PC-9 (cell line): ENCODE measurements at regions not wholly inside any gene's neighbourhood (a gene's known extent, or its start where the extent isn't known, plus 50 kb on each side); places are given as distances from the start of the nearest gene placed in this dataset.

ENCODE experiments used
- BruUV-seq: library from RNA; stranded (reverse); fragments of 400-500 nt; replicated peaks from 2 replicates; lab custom pipeline; 2021; lab: Mats Ljungman, UMichigan
- CTCF ChIA-PET: fragments of 300-600 bp; sonication (Branson Sonifier 250); formaldehyde crosslinking; loops from one replicate; lab custom pipeline; 2022; ENCODE audit warnings: antibody characterized with exemption; lab: Charles Lee
- POLR2A ChIA-PET: fragments of 300-600 bp; sonication (Branson Sonifier 250); formaldehyde crosslinking; loops from one replicate; lab custom pipeline; 2022; ENCODE audit warnings: antibody characterized with exemption; ENCODE audit not compliant: unreplicated experiment; lab: Charles Lee
- DNase-seq, 2 experiments: peaks; one replicate each; pipeline versions ENCODE4 v3.0.0 to v3.0.0-alpha.2; 2015 to 2022; ENCODE audit warnings: mixed read lengths in 1 of 2
- H2AFZ ChIP-seq: fragments of 200-600 bp; sonication (generic); 2 replicates; pipeline ENCODE4 v1.8.1; 2017; ENCODE audit warnings: antibody characterized with exemption
- H3F3A ChIP-seq: fragments of 200-600 bp; sonication (generic); 2 replicates; pipeline ENCODE4 v1.8.1; 2017; ENCODE audit warnings: antibody characterized with exemption, mild to moderate bottlenecking, low read depth; ENCODE audit not compliant: insufficient read depth
- H3K27ac ChIP-seq: fragments of 200-600 bp; sonication (generic); 2 replicates; pipeline ENCODE4 v1.6.1; 2016; ENCODE audit warnings: mixed run types
- H3K27me3 ChIP-seq: fragments of 200-600 bp; sonication (generic); 2 replicates; pipeline ENCODE4 v1.6.1; 2016; ENCODE audit warnings: low read depth, mixed run types; ENCODE audit not compliant: insufficient read depth
- H3K36me3 ChIP-seq: fragments of 200-600 bp; sonication (generic); 2 replicates; pipeline ENCODE4 v1.6.1; 2016; ENCODE audit warnings: low read depth, mixed run types
- H3K4me1 ChIP-seq: fragments of 200-600 bp; sonication (generic); replicated peaks from 2 replicates; pipeline ENCODE4 v1.6.1; 2016; ENCODE audit warnings: mixed run types; ENCODE audit not compliant: insufficient read depth
- H3K4me2 ChIP-seq: fragments of 200-600 bp; sonication (generic); 2 replicates; pipeline ENCODE4 v1.6.1; 2017; ENCODE audit warnings: mixed run types
- H3K4me3 ChIP-seq: fragments of 200-600 bp; sonication (generic); 2 replicates; pipeline ENCODE4 v1.6.1; 2016; ENCODE audit warnings: mixed run types
- H3K79me2 ChIP-seq: fragments of 200-600 bp; sonication (generic); 2 replicates; pipeline ENCODE4 v1.6.1; 2017; ENCODE audit warnings: low read depth, mixed run types
- H3K9me2 ChIP-seq: fragments of 200-600 bp; sonication (generic); 2 replicates; pipeline ENCODE4 v1.8.1; 2017; ENCODE audit warnings: mild to moderate bottlenecking; ENCODE audit not compliant: insufficient read depth
- H3K9me3 ChIP-seq: fragments of 200-600 bp; sonication (generic); 2 replicates; pipeline ENCODE4 v1.8.1; 2016; ENCODE audit warnings: low read depth; ENCODE audit not compliant: insufficient read depth
- H4K20me1 ChIP-seq: fragments of 200-600 bp; sonication (generic); 2 replicates; pipeline ENCODE4 v1.8.1; 2017; ENCODE audit not compliant: insufficient read depth
- EZH2 ChIP-seq: fragments of 200-600 bp; sonication (generic); IDR thresholded peaks from 2 replicates; pipeline ENCODE4 v1.8.0; 2017; ENCODE audit warnings: antibody characterized with exemption, low read depth
- intact Hi-C: fragments of 100-400 bp; cut with micrococcal nuclease; formaldehyde crosslinking; loops from one replicate; pipeline ENCODE4 v1.10.0; 2022; ENCODE audit not compliant: unreplicated experiment
- TF ChIP-seq, protein P1 (sequence below): fragments of 200-600 bp; sonication (generic); conservative IDR thresholded peaks from 2 replicates; pipeline ENCODE4 v1.6.1; 2017; ENCODE audit warnings: mixed run types, antibody characterized with exemption, mild to moderate bottlenecking, moderate library complexity

DNA sequence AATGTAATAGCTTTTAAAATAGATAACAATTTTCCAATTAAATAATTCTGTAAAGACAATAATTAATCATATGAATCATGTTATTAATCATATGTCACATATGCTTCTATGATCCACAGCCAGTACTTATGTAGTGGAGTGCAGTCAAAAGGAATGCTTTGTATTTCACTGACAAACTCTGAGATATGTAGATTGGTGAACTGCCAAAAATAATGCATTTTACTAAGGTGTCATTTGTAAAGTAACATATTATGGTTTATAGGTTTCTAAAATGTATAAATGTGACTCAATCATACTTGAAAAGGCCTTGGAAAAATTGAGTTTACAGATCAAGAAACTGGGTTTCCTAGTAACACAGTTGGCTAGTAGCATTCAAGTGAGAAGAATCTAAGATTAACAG is 93.8 kb upstream of the KCNH7 start:
- no peaks in the 10 kb centered on the region for H3K36me3 ChIP-seq
- POLR2A ChIA-PET, result no interaction called here
- H3K4me2 ChIP-seq, result no peak overlapping the region
- no peaks in the 10 kb centered on the region for H3K9me2 ChIP-seq
- no peak overlapping the region for H3K4me3 ChIP-seq
- TF ChIP-seq, protein P1, sequence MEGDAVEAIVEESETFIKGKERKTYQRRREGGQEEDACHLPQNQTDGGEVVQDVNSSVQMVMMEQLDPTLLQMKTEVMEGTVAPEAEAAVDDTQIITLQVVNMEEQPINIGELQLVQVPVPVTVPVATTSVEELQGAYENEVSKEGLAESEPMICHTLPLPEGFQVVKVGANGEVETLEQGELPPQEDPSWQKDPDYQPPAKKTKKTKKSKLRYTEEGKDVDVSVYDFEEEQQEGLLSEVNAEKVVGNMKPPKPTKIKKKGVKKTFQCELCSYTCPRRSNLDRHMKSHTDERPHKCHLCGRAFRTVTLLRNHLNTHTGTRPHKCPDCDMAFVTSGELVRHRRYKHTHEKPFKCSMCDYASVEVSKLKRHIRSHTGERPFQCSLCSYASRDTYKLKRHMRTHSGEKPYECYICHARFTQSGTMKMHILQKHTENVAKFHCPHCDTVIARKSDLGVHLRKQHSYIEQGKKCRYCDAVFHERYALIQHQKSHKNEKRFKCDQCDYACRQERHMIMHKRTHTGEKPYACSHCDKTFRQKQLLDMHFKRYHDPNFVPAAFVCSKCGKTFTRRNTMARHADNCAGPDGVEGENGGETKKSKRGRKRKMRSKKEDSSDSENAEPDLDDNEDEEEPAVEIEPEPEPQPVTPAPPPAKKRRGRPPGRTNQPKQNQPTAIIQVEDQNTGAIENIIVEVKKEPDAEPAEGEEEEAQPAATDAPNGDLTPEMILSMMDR, result no peak
- no peak for TF ChIP-seq EZH2
- no peaks in the 10 kb centered on the region for H3F3A ChIP-seq
- no peaks in the 10 kb centered on the region for H3K9me3 ChIP-seq
- H3K27ac ChIP-seq, result no peak overlapping the region
- no peaks in the 10 kb centered on the region for H3K4me1 ChIP-seq
- H3K79me2 ChIP-seq, result no peaks in the 10 kb centered on the region
- H2AFZ ChIP-seq, result no peak overlapping the region
- intact Hi-C loops, result no loop called here
- H4K20me1 ChIP-seq, result no peaks in the 10 kb centered on the region
- CTCF ChIA-PET, result no interaction called here
- H3K27me3 ChIP-seq, result no peaks in the 10 kb centered on the region
- no peak for DNase-seq
- BruUV-seq, result no TSS peak

GRCh38 chr2:162929571-162929970 is 91.0 kb upstream of the KCNH7 start:
- no peak overlapping the region for H3K4me2 ChIP-seq

GRCh38 chr2:162928356-162928755 is 89.8 kb upstream of the KCNH7 start:
- CTCF ChIA-PET, result no interaction called here
- H3K4me2 ChIP-seq, result no peak overlapping the region
- intact Hi-C loops, result no loop called here
- POLR2A ChIA-PET, result no interaction called here
- no peaks in the 10 kb centered on the region for H3K36me3 ChIP-seq
- H3K4me3 ChIP-seq, result no peak overlapping the region
- no peaks in the 10 kb centered on the region for H3F3A ChIP-seq
- no peaks in the 10 kb centered on the region for H4K20me1 ChIP-seq
- H3K79me2 ChIP-seq, result no peaks in the 10 kb centered on the region
- H3K27me3 ChIP-seq, result no peaks in the 10 kb centered on the region
- no peaks in the 10 kb centered on the region for H3K9me3 ChIP-seq
- H3K9me2 ChIP-seq, result no peaks in the 10 kb centered on the region
- TF ChIP-seq EZH2, result no peak
- TF ChIP-seq, protein P1, result no peak
- peaks cover 8% of the 10 kb centered on the region for H3K4me1 ChIP-seq
- no peak for DNase-seq
- H3K27ac ChIP-seq, result no peak overlapping the region
- BruUV-seq, result no TSS peak
- no peak overlapping the region for H2AFZ ChIP-seq

More at GRCh38 chr2:162929571-162929970, 91.0 kb upstream of the KCNH7 start:
- Histone ChIP-seq H3K9me2 (no peaks in the 10 kb centered on the region), H3F3A (no peaks in the 10 kb centered on the region), H3K27me3 (no peaks in the 10 kb centered on the region), H3K27ac (no peak overlapping the region), H3K4me3 (no peak overlapping the region), H3K4me1 (peaks cover 8% of the 10 kb centered on the region), H2AFZ (no peak overlapping the region), H3K36me3 (no peaks in the 10 kb centered on the region), H4K20me1 (no peaks in the 10 kb centered on the region), H3K79me2 (no peaks in the 10 kb centered on the region), H3K9me3 (no peaks in the 10 kb centered on the region)
- intact Hi-C loops, result no loop called here
- BruUV-seq, result no TSS peak
- POLR2A ChIA-PET, result no interaction called here
- CTCF ChIA-PET, result no interaction called here
- no peak for DNase-seq
- TF ChIP-seq EZH2, result no peak
- TF ChIP-seq, protein P1, result no peak
